GM21717 (cell line): ENCODE measurements at regions not wholly inside any gene's neighbourhood (a gene's known extent, or its start where the extent isn't known, plus 50 kb on each side); places are given as distances from the start of the nearest gene placed in this dataset.
A peak's percentile ranks its signal among the peaks of the same experiment; 100 is the strongest.
"Not testable (repeated sequence)": the region's sequence is repeated elsewhere in the genome, so short reads cannot be mapped to it uniquely, and the experiment has no call there.

ENCODE experiments used
- ATAC-seq: cut with Tn5 transposase; IDR thresholded peaks from one replicate; pipeline ENCODE4 v1.9.1; 2021; ENCODE audit warnings: mild to moderate bottlenecking, moderate library complexity; ENCODE audit not compliant: unreplicated experiment

DNA sequence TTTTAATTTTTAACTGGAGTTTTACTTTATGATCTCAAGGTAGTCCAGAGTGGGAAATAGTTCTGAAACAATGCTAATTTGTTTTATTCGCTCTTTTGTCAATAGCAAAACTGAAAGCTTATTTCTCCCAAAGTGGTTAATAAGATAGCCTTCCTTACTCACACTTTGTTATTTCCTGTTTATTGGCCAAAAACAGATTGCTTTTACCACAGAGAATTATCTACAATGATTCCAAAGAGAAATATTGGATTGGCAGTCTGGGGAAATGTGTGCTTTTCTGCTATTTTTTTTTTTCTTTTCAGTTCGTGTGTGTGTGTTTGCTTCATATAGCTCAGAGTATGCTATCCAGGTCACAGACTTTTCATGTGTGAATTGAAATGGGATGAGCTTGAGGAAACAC is 756.7 kb upstream of the RGMB start:
- ATAC-seq = no peak

DNA sequence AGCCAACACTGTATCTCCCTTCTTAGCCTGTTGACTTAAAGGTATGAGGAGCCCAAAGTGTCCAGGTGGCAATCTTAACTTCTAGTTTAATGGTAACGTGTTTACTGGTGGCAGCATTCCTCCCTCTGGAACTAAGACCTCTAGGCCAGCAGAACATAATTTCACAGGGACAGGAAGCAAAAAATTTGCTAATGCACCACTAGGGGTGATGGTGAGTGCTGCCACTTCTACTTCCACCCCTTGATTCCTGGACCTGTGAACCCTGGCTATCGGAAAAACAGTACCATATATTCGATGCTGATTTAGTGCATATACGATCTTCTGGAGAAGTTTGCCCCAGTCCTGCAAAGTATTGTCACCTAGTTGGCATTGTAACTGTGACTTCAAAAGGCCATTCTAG is 743.2 kb upstream of the RGMB start:
- not testable (repeated sequence) for ATAC-seq

DNA sequence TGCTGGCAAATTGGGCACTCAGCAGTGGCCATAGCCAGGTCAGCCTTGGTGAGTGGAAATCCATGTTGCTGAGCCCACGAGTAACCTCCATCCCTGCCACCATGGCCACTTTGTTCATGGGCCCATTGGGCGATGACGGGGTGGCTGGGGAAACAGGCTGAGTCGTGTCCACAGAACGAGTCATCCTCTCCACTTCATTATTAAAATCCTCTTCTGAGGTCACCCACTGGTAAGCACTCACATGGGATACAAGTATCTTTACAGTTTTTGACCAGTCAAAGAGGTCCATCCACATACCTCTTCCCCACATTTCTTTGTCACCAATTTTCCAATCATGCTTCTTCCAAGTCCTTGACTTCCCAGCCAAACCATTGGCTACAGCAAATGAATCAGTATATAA is 742.4 kb upstream of the RGMB start:
- ATAC-seq = not testable (repeated sequence)

DNA sequence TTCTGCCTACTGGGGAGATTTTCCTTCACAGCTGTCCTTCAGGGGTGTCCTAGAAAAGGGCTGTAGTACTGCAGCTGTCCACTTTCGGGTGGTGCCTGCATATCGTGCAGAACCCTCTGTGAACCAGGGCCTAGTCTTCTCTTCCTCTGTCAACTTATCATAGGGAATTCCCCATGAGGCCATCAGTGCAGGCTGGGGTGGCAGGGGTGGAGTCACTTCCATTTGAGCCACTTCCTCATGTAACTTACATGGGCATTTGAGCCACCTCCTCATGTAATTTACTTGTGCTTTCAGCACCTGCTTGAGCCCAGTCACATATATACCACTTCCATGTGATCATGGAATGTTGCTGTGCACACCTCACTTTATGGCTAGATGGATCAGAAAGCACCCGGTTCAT is 742.0 kb upstream of the RGMB start:
- peak; percentile 62 for ATAC-seq

DNA sequence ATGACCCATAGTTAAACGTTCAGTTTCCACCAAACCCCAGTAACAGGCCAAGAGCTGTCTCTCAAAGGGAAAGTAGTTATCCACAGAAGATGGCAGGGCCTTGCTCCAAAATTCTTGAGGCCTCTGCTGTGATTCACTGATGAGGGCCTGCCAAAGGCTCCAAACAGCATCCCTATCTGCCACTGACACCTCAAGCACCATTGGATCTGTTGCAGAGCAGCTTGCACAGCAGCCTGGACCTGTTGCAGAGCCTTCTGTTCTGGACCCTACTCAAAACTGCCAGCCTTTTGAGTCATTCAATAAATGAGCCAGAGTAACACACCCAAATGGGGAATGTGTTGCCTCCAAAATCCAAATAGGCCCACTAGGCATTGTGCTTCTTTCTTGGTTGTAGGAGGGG is 741.5 kb upstream of the RGMB start:
- ATAC-seq = no peak

DNA sequence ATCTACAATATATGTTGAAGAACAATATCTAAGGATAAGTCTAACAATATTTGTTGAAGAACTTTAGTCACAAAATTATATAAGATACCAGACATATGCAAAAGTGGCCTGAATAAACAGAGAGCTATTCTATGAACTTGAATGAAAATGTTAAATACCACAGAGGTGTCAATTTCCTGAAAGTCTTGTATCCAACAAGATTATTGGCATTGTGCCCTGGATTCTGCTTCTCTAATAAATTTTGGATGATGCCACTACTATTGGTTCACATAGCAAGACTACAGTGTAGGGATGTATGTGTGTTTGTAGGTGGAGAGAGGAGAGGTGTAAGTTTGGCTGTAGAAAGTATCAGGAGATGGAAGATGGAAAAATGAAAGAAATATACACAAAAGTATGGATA is 731.8 kb upstream of the RGMB start:
- ATAC-seq = no peak

DNA sequence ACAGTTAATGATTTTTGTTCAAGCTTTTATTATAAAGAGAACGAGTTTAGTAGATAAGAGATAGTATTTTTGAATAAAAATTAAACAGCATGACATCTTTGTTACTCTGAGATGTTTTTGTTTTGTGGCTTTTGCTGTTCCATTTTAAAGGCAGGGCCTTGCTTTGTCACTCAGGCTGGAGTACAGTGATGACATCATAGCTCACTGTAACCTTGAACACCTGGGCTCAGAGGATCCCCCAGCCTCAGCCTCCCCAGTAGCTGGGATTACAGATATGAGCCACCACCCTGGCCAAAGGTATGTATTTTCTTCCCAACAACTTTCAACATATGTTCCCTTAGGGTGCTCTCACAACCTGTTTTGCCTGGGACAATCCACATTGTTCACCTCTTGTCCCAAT is 730.9 kb upstream of the RGMB start:
- no peak for ATAC-seq

DNA sequence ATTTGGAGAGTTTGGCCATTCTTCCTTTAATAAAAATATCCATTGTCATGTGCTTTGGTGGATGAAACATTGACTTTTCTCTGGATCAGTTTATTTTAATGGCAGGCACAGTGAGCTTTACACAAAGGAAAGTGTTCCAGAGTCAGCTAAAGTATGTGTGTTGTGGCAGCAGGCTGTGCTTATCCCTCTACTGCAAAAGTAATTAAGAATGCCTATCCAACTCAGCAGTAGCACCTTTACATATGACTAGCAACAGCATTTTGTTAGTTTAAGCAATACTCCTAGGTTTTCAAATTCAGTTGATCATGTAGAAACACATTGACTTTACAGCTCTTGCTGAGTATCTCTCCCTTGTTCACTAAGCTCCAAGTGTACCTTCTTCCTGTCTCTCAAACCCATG is 730.5 kb upstream of the RGMB start:
- ATAC-seq = no peak

DNA sequence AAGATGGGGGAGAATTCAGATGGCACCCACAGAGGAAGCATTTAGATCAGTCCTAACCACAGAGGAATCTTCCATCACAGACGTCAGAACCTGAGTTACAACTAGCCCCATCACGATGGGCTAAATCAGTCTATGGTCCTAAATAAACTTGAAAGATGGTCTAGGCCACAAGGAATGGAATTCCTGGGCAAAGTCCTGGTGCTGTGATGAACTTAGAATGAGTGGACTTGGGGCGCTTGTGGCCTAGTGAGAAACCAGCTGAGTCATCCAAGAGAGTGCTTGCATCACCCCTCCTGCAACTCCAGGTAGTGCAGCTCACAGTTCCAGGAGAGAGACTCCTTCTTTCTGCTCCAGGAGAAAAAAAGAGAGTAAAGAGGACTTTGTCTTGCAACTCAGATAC is 722.9 kb upstream of the RGMB start:
- no peak for ATAC-seq

DNA sequence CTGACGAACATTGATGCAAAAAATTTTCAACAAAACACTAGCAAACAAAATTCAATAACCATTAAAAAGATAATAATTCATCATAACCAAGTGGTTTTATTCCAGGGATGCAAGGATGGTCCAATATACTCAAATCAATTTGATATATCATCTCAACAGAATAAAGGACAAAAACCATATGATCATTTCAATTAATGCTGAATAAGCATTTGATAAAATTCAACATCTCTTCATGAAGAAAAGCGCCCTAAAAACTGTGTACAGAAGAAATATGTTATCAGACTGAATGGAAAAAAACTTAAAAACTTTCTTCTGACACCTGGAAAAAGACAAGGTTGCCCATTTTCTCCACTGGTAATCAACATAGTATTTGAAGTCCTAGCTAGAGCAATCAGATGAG is 720.3 kb upstream of the RGMB start:
- no peak for ATAC-seq

DNA sequence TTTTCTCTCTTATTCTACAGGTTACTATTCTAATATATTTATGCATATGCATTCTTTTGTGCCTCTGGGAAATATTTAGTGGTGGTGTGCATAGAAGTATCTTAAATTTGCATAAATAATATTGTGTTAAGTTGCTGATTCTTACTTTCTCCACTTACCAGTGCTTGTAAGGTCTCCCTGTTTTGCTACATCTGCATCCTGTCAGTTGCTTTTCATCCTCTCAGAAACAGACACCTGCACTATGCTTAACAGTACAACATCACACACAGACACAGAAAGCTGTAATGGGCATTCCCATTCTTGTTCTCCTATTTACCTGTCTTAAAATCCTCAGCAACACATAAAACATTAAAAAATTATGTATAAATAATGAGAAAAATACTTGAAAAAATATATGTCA is 713.3 kb upstream of the RGMB start:
- no peak for ATAC-seq

DNA sequence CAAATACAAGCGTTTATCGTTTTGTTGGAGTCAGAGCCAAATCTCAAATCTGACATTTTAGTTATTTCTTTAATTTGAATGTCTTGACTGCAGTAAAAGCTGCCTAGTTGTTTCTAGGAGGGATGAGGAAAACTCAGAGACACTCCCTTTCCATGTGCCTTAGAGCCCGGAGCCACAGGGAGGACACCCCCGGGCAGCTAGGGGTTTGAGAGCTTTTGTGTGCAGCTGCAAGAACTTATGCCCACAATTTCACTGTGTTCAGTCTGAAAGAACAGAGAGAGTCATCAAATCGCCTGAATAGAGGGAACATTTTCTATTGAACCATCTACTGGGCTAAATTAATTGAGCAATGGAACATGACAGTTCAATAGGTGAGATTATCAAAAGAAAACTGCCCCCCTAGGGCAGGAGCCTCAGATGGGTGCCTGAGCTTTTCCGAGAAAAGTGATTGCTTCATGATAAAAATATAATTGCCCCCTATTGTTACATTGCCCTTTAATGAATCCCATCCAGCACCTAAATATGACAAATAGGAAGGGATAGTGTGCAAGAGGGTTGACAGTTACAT is 709.3 kb upstream of the RGMB start:
- ATAC-seq = no peak

DNA sequence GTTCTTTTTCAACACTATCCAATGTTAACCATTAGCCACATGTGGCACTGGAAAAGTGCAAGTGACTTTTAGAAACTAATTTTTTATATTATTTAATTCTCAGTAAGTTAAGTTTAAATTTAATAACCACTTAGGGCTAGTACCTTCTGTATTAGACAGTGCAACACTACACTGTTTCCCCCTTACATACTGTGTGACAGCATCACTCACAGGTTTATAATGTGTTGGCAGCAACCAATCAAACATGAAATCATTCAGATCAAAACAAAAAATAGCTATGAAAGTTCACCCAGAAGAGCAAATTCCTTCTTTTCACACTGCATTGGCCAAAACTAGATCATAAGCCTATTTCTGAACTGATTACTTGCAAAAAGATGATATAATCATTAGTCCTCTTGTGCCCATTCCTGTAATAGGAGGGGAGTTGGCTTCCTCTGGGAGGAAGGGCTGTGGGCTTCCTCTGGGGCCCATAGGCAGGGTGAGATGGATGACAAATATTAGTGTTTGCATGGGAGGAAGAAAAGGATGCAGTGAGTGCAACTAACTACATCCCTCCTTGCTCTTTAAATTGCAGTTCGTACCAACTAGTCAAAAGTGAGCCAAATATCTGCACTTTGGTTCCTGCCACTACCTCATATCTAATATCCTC is 708.1 kb upstream of the RGMB start:
- no peak for ATAC-seq

DNA sequence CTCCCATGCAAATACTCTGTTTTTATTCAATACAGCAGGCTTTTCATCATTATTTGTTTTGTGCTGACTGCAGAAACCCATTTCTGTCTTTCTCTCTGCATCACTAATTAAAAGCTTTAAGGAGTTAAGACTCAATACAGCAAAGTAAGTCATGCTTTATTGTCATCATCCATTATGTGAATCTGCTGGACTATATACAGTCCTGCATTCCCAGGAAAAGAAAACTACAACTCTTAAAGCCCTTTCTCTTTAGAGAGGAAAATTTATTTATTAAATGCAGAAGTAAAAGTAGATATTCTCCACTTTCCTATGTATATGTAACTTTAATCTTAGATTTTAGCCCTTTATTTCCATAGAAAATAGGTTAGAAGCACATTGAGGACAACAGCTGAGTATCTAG is 706.6 kb upstream of the RGMB start:
- ATAC-seq = no peak

DNA sequence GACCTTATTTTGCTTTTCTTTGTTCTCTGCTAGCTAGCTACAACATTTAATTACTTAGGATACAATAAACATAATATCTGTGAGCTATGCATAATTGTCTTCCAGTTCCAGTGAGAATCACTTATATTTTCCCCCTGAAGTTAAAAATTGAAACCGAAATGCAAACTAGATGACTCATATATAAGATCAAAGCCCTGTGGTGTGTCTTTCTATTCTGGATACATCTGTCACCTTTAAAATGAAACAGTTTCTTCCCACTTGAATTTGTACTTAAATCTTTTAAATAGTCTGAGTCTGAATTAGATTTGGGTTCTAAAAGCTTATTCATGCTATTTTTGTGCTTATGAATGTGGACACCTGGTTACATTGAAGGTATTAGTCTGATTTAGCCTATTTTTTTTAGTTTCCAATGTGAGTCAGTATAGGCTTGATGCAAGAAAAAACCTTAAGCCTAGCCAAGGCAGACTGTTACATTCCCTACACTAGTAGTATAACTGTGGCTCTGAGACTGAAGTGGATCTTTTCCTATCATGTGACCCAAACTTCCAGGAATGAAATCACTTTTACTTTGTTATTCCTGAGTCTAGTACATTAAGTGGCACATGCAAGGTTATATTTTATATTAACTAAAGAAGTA is 703.5 kb upstream of the RGMB start:
- ATAC-seq = peak; percentile 95

DNA sequence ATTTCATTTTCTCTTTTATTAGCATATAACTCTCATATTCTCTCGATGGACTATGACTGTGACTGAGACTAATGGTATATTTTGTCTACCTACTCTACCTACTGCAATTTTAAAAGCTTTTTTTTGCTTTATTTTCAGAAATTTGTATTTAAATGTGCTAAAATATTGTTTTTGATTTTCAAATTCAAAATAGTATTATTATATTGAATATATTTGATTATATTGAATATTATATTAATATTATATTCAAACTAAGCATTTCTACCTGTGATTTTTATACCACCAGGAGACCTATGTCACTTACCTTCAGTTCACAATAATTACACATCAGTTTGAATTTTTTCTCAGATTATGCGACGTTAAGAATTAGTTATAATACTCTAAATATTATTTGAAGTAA is 700.5 kb upstream of the RGMB start:
- no peak for ATAC-seq

DNA sequence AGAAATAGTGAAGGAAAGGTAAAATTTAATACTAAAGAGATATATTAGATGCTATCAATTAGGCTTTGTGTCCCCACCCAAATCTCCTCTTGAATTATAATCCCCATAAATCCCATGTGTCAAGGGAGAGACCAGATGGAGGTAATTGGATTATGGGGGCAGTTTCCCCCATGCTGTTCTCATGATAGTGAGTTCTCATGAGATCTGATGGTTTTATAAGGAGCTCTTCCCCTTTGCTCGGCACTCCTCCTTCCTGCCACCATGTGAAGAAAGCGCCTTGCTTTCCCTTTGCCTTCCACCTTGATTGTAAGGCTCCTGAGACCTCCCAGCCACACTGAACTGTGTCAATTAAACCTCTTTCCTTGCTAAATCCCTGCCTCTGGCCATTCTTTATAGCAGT is 697.0 kb upstream of the RGMB start:
- no peak for ATAC-seq

DNA sequence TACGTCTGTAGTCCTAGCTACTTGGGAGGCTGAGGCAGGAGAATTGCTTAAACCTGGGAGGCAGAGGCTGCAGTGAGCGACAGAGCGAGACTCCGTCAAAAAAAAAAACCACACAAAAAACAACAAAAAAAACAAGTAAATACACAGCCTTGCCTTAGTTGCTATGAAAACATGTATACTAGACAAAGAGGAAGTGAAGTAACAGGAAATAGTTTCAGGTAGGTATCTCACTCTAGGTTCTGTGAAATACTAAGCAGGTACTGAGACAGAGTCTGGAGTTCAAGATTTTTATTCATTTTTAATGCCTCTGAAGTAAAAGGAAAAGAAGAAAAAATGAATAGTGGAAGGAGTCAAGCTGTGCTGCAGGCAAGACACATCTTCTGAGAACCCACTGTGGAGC is 687.9 kb upstream of the RGMB start:
- no peak for ATAC-seq

DNA sequence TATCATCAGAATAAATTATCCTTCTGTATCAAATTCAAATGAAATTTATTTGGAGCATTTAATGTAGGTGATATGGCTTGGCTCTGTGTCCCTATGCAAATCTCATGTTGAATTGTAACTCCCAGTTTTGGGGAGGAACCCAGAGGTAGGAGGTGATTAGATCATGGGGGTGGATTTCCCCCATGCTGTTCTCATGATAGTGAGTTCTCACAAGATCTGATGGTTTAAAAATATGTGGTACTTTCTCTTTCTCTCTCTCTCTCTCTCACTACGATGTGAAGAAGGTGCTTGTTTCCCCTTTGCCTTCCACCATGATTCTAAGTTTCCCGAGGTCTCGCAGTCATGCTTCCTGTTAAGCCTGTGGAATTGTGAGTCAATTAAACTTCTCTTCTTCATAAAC is 678.4 kb upstream of the RGMB start:
- no peak for ATAC-seq

DNA sequence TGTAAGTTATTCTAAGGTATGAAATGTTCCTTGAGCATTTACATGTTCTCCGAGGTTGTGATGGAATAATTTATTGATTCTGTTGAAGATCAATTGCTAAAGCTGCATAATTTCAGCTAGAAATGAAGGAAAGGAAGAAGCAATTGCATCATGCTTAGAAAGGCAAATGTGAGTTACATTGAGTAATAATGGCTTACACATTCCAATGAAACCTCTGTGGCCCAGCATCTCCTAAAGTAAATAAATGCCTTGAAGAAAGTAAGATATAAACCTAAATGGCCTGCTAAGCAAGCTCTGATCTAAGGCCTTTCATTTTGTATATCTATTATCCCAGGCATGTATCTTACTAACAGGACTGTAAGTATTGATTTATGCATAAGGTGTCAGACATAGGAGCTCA is 677.3 kb upstream of the RGMB start:
- no peak for ATAC-seq

DNA sequence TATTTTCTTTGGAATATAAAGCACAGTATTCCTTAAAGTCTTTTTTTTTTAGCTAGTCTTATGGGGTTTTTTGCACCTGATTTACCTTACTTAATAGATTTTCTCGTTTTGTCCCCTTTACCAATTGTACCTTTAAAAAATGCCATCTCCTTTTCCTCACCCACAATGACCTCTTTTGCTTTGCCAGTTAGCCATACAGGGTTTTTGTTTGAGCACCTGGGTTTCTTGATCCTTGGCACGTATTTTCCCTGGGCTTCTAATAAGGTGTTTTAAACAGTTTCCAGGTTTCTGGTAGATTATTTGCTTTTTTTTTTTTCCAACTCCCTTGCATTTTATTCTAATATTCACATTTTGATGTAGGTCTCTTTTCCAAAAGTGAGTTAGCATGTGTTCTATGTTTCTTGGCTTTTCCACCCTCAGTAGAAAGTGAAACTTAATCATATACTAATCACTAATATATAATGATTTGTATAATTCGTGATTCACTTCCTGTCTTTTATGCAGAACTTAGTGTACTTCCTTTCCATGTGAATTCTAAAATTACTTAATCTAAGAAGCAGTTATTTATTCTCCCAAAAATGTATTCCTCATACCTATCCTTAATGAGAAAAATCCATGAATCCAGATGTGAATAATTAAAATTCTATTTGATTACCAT is 673.9 kb upstream of the RGMB start:
- no peak for ATAC-seq

DNA sequence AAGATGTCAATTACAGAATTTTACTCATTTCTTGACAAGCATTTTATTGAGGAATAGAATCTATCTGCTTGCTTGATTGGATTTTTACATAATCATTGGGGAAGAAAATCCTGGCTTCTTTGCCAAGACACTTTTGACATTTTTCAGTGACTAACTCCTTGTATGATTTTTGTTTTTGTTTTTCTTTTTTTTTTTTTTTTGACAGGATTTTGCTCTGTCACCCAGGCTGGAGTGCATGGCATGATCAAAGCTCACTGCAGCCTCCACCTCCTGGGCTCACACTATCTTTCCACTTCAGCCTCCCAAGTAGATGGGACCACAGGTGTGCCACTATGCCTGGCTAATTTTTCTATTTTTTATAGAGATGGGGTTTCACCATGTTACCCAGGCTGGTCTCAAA is 672.3 kb upstream of the RGMB start:
- ATAC-seq = no peak
